HEK293T (cell line): ENCODE measurements at regions not wholly inside any gene's neighbourhood (a gene's known extent, or its start where the extent isn't known, plus 50 kb on each side); places are given as distances from the start of the nearest gene placed in this dataset.

Experiments used
- NFRKB ChIP-seq: fragments of 450-650 bp; IDR thresholded peaks from 2 replicates; pipeline ENCODE4 v1.6.1; 2016; ENCODE audit warnings: mild to moderate bottlenecking, moderate library complexity
- SP1 ChIP-seq: fragments of 450-650 bp; IDR thresholded peaks from 2 replicates; pipeline ENCODE4 v1.6.1; 2017
- TARDBP ChIP-seq: fragments of 450-650 bp; IDR thresholded peaks from 2 replicates; pipeline ENCODE4 v1.6.1; 2016

GRCh38 chr6:134415656-134416055, 97.7 kb upstream of the SGK1 start:
- TF ChIP-seq SP1 = no peak
- no peak for TF ChIP-seq NFRKB
- TF ChIP-seq TARDBP = no peak
